Esophagus mucosa (tissue), 1 donor: ENCODE measurements at regions not wholly inside any gene's neighbourhood (a gene's known extent, or its start where the extent isn't known, plus 50 kb on each side); places are given as distances from the start of the nearest gene placed in this dataset.
"Not testable (repeated sequence)": the region's sequence is repeated elsewhere in the genome, so short reads cannot be mapped to it uniquely, and the experiment has no call there.

Experiments
- ATAC-seq: fragments of 200-7000 bp; cut with Tn5 transposase; one replicate; pipeline ENCODE4 v1.9.1; 2020
- donor health status: DM: yes; HTN: yes; CAD: no.

DNA sequence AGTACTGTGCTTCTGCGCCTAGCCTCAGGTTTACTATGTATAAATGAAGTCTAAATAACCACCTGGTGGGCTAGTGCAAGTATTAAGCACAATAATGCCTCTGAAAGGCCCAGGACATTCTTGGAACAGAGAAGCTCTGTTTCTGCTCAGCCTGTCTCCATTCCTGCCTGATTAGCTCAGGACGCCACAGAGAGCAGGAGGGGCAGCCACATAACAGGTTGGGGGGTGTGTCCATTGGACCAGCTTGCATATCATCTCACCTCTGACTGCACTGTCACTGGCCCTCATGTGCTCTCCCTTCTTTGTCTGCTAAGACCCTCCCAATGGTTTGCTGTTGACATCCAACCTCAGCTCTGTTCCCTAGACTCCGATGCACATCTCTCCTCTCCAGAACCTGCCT, 52.8 kb upstream of the IKZF1 start:
- ATAC-seq = no peak

DNA sequence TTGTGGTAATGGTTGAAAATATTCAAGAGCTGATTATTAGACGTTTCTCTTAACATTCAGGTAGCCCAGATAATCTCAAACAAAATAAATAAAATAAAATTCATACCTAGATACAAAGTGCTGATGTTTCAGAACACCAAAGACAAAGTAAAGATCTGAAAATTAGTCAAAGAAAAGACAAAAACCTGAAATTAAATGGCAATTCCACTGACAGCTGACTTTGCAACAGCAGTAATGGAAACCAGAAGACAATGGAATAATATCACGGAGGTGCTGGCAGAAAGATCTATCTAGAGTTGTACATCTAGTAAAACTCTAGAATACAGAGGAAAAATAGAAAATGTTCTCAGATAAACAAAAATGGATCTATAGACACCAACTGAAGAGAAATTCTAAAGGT, 58.0 kb upstream of the IKZF1 start:
- ATAC-seq = no peak

DNA sequence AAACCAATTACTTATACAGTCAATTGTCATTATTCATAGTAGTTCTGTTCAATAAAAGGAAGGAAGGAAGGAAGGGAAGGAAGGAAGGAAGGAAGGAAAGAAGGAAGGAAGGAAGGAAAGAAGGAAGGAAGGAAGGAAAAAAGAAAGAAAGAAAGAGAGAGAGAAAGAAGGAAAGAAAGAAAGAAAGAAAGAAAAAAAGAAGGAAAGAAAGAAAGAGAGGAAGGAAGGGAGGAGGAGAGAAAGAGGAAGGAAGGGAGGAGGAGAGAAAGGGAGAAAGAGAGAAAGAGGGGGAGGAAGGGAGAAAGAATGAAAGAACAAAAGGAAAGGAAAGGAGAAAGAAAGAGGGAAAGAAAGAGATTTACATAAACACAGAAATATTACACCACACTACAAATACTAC, 62.4 kb upstream of the IKZF1 start:
- ATAC-seq = not testable (repeated sequence)

DNA sequence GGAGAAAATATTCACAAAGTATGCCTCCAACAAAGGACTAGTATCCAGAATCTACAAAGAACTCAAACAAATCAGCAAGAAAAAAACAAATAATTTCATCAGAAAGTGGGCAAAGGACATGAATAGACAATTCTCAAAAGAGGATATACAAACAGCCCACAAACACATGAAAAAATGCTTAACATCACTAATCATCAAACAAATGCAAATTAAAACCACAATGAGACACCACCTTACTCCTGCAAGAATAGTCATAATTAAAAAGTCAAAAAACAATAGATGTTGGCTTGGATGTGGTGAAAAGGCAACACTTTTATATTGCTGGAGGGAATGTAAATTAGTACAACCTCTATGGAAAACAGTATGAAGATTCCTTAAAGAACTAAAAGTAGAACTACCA, 63.8 kb upstream of the IKZF1 start:
- not testable (repeated sequence) for ATAC-seq

DNA sequence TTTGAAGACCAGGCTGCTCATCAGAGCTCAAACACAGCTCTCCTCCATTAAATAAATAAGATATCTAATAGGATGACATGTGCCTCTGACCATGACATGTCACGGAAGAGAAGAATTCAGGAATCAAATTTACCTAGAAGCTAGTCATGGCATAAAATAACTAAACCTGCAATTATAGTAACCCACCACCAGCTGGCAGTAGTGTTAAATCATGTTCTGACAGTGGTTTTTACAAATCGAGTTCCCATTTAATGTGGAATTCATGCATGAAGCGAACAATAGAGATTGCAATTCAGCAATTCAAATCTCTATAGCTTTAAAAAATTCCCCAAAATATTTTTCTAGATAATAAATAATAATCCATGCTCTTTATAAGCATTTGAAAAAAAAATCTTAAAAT, 74.6 kb upstream of the IKZF1 start:
- no peak for ATAC-seq

DNA sequence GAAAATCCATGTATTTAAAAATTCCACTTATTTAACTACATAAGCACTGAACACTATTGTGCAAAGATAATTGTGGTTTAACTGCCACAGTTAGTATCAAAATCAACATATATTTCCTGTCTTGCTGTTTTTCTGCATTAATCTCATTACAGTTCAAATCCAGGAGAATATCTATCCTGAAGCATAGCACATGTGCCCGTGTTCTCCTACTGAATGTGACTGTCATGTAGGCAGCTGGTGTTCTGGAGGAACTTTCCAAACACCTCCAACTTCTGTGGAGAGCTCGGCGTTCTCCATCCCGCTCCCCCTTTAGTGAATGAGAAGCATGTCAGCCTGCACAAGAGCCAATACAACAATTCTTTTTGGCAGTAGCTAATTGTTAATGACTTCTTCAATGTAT, 76.4 kb upstream of the IKZF1 start:
- no peak for ATAC-seq

DNA sequence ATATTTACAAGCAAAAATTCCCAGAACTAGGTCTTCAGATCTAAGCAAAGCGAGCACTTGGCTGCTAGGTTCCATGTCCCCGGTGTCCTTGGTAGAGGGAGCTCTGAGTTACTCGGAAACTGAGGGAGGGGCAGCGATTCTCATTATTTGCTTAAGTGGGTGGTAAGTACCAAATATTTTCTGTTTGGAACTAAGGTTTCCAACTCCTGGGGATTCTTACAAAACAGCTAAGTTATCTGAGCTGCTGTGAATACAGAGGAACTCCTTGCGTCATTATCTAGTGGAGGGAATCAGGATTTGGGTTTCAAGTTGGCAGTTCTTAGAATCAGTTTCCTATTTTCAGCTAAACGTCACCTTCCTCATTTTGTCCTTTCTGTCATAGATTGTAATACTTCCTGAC, 76.8 kb upstream of the IKZF1 start:
- ATAC-seq = no peak

DNA sequence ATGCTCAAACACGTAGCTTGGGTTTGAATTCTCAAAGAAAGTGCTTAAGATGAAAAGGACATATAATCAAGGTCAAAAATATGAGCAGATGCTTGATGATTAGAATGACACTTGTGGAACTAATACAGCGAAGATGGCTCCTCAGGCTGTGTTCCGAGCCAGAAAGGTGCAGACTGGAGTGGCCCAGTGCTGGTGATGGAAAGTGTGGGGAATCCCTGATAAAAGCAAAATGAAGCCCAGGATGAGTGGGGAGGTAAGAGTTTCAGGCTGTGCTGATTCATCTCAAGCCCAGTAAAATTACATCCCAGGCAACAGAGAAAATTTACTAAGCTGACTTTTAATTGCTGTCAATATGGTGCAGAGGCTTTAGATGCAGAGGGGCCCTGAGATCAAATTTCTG, 77.8 kb upstream of the IKZF1 start:
- ATAC-seq = no peak

DNA sequence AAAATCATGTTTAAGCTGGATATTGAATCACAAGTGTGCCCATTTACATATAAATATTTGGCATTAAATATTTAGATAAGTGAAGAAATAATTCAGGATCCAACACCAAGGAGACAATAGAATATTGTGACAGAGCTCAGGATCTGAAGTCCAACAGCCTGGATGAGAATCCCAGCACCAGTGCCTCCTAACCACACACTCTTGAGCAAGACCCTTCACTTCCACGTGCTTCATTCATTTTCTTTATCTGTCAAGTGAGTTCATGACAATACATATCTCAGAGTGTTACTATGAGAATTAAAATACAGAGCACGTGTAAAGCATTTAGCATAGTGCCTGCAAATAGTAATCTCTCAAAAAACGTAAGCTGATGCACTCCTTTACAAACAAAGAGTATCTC, 78.4 kb upstream of the IKZF1 start:
- no peak for ATAC-seq

DNA sequence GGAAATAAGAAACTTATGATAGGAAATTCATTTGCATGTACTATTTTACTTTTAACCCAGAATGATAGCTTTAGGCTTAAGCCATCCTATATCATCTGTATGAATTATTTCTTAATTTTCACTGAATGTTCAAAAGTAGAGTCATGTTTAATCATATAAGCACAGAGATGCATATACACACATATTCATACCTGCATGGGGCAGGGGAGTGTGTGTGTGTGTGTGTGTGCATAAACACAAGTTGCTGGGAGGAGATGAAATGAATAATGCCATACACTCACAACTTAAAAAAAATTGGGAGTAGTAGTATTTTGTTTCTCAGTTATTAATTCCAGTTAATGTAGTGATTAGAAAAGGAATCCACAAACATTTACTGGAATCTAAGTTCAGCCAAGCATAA, 83.1 kb upstream of the IKZF1 start:
- ATAC-seq = no peak

DNA sequence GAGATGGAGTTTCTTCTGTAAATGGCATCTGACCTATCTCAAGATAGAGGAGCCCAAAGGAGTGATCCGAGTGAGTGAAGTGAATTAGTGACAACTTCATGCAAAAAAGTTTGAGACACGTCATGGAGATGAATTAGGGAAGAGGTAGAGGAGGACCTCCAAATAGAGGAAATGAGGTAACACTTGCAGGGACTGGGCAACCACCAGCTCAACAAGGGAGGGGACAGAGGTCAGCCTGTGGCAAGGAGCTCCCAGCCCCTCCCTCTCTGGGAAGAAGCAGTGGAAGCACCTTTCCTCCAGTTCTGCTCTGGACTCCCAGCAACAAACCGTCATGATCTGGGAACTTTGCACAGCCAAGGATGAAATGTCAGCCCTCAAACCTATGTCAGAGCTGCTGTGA, 83.5 kb upstream of the IKZF1 start:
- no peak for ATAC-seq

DNA sequence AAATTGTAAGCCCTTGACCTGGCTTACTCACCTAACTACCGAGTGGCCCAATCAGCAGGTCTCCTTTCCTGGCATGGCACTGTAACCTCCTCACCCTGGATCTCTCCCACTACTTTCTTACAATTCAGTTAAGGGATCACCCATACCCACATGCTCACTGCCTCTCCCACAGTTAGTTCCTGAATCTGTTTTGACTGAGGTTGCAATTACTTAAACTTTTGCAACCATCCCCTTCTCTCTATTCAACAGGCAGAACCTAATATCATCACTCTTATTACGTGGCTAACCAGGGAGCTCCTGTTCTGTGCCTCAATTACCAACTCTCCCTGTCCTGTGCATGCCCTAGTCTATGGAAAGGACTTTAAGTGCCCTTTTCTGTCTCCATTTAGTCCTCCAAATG, 84.2 kb upstream of the IKZF1 start:
- no peak for ATAC-seq

DNA sequence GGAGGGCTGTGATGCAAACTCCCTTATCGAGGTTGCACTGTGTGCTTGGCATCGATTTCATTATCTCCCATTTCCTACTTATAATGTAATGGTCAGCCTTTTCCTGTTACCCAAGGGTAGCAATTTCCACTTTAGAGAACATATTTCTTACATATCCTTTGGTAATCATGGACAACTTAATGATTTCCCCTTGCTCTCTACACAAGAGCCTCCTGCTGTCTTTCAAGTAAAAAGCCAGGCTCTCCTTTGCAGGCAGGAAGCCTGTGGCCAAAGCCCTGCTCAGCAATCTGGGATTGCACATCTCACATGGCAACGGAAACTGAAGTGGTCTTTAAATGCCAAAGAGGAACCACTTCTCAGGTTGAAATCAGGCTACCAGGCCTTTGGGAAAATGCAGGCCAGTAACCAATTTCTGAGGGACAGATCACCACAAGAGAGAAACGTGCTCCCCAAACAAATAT, 86.7 kb upstream of the IKZF1 start:
- ATAC-seq = no peak

DNA sequence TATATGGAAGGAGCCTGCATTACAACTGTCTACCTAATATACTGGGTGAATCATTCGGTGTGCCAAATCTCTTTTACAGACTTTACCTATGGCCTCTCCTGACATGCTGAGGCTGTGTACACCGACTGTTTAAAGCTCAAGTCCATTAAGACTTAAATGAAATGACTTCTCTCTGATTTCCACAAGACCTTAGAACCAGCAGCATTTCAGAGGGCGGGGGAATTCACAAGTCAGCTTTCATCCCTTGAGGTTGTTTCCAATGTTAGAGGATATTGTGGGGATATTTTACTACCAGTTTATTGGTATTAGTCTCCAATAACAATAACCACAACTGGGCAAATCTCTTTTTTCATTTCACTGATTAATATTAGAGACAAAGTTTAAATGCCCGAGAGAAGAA, 87.1 kb upstream of the IKZF1 start:
- ATAC-seq = no peak

DNA sequence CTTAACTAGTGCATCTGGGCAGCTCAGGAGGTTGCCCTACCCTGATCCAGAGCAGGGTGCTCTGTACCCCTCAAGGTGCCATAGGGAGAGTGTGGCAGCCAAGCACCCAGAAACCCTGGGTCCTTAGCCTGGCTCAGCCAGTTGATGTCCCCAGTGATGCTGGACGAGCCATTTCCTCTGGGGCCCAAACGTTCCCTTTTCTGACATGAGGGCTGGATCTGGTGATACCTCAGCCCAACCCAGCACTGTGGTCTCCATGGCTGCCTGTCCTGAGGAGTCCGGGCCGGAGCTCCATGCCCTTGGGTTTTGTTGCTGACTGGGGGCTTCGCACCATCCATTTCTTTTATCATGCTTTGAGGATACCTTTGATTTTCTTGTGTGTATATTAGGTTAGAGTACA, 87.9 kb upstream of the IKZF1 start:
- ATAC-seq = no peak

DNA sequence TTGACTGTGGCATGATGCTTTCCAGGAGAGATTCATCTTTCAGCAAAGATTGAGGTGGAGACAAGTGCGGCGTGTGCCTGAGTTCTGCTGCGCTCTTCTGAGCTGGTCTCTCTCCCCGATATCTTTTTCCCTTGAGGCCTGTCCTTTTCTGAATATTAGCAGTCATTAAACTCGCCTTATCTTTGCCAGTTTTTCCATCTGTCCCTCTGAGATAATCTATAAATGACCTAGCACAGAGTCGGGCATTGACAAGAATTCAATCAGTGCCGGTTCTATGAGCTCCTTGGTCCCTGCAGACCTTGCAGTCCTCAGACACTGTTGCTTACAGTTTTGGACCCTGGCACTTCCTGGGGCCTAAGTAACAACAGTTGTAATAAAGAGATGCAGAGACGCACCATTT, 89.7 kb upstream of the IKZF1 start:
- no peak for ATAC-seq

DNA sequence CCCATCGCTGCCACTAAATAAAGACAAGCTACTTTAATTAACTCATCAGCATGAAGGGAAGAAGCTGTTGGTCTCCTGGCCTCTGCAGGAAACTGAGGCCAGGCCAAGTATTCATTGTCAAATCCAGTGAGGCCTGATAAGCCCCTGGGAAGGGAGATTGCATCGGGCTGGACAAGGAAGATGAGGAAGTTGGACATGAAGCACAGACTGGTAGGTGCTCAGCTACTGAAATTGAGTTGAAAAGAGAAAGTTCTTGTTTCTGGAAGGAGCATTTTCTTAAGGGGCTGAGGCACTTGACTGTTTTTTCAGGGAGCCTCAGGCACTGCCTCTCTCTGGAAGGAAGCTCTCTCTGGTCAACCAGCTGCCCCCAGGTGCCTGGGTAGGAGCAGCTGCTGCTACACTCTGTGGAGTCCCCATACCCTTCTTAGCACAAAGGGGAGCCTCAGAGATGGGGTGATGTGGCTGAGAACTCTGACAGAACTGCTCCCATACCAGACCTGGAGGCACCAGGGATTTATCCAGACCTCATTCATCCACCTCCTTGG, 90.3 kb upstream of the IKZF1 start:
- ATAC-seq = no peak

DNA sequence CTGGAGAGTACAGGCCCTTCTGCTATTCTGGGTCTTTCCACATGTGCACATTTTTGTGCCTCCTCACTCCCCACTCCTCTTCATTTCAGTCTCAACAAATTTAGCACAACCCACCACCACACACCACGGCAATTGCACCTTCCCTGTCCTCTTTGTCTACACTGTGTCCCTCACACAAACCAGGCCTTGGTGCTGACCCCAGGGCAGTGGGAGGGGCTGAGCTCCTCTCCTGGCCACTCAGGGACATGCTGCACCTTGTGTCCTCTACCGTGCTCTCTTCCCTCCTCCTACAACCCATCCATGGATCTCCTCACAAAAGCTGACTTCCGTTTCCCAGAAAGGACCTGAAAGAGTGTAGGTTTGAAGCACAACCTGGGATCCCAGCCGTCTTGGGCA, 90.9 kb upstream of the IKZF1 start:
- ATAC-seq = no peak

DNA sequence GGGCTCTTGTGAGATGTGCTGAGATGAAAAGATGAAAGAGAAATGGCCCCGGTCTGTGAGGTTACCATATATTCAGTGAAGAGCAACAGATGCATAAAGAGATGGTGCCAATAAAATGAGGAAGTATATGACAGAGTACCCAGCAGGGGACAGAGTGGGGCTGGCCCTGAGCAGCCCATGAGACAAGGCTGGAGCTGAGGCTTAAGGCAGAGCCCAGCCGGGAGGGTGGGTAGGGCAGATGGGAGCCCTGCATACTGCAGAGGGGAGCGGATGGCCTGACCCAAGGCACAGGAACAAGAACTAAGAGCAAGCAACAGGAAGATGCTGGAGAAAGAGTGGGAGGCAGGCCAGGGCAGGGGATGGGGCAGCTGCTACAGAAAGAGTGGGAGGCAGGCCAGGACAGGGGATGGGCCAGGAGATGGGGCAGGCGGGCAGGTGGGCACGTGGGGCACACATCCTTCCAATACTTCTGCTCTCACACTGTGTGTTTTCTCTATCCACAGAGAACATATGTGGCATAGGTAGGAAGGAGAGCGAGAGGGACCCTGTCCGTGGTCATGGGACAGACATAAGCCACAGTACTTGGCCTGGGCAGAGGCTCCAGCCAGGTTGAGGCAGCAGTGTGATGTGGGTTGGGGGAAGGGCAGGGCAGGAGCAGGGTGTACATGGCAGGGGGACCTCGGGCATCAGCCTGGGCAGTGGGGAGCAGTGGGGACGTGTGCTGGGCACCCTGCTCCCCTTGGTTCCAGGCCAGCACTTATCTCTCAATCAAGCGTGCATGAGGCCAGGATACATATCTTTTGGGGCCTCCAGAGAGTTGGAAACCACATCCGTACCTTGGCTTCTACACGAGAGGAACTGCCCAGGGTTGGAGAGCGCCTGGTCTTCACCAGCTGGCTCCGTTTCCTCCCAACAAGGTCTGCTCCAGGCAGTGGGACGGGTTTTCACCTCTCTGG, 91.6 kb upstream of the IKZF1 start:
- peak; percentile 49 for ATAC-seq

DNA sequence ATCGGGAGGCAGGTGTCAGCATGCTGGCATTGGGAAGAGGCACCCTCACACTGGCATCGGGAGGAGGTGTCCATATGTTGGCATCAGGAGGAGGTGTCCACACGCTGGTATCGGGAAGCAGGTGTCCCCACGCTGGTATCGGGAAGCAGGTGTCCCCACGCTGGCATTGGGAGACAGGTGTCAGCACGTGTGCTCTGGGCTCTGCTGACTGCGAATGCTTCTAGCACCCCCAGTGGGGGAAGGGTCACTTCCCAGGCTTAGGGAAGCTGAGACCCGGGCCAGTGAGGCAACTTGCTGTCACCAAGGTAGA, 92.5 kb upstream of the IKZF1 start:
- ATAC-seq = no peak

DNA sequence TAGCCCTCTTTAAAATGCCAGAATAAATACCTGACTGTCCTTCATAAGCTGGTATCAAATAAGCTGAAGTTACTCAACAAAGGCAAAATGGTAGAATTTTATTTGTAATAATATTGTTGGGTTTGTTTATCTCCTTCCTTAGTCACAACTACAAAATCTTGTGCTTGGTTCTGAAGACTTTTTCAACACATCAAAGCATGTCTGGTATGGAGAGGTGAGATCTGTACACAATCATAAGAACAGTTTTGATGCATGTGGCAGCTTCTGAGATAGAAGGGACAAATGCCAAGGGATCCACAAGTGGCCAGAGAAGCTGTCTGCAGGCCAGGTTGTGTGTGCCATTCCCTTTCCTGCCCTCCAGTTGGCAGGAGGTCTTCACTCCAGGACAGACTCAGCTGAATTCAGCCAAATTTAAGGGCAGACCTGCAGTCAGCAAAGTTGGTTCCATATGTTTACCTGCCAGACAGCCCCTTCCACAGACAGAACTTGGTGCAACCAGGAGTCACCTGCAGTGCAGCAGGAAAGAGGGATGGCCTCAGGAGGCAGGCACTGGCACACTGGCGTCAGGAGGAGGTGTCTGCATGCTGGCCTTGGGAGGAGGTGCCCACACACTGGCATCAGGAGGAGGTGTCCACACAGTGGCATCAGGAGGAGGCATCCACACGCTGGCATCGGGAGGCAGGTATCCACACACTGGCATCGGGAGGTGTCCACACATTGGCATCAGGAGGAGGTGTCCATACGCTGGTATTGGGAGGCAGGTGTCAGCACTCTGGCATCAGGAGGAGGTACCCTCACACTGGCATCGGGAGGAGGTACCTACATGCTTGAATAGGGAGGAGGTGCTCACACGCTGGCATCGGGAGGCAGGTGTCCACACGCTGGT, 93.1 kb upstream of the IKZF1 start:
- ATAC-seq = no peak

DNA sequence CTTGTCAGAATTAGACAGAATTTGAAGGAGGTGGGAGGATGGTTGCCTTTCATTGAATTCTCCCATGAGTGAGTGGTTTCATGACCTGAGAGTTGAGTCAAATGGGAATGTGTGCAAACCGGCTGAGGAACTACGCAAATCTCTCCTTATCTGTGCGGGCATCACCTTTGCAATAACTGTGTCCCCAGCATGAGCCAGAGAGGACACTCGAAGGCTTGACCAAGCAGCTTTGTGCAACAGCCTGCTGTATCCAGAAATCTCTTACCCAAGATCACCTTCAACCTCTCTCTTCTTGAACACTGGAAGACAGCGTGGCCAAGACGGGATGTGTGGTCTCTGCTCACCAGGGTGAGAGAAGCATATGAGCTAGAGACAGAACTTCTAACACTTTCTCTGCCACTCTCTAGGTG, 93.8 kb upstream of the IKZF1 start:
- no peak for ATAC-seq

DNA sequence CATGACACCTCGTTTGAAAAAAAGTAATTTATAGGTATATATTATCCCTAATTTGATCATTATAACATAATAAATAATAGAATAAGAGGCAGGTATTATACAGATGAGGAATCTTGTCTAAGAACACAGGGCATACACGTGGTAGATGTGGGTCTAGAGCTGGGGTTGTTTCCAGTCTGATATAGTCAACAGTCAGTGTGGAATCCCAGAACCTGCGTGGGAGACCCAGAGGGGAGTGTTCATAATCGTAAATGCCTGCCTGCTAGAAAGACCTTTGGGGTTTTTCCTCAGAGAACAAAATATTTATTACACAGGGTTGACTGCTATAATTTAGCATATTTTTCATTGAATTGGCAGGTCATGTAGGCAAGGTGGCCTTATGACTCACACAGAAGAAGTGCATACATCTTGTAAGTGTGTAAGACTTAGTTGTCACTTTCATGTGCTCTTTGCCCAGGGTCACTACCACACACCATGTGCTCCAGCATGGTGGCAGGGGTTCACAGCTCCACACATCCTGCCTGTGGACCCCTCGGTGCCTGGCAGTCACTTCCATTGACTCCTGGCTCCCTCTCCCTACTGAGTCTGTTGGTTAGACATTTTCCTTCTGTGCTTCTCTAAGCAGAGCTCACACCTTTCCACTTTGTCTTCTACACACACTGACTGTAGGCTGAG, 94.9 kb upstream of the IKZF1 start:
- ATAC-seq = no peak
